HEK293 (cell line): ENCODE measurements at regions not wholly inside any gene's neighbourhood (a gene's known extent, or its start where the extent isn't known, plus 50 kb on each side); places are given as distances from the start of the nearest gene placed in this dataset.

Experiments
- CTCF ChIA-PET: fragments of 350-600 bp; formaldehyde crosslinking; extraction: SDS; loops from one replicate; lab custom pipeline; 2021; ENCODE audit warnings: antibody characterized with exemption; lab: Yijun Ruan, JAX
- POLR2A ChIA-PET: fragments of 300-600 bp; formaldehyde crosslinking; extraction: SDS; loops from one replicate; lab custom pipeline; 2020; ENCODE audit warnings: antibody characterized with exemption, inconsistent platforms; lab: Yijun Ruan, JAX
- H3K27ac ChIP-seq: fragments of 200-500 bp; sonication (Bioruptor generic); 2 replicates; pipeline ENCODE4 v1.5.1; 2014; ENCODE audit warnings: low read depth, low read length, control low read depth, inconsistent platforms; ENCODE audit errors: extremely low read depth
- H3K36me3 ChIP-seq, 2 experiments: fragments of 200-500 bp in 1 of 2; sonication (Bioruptor generic) in 1 of 2; 1 replicate in 1 of 2; 2 replicates in 1 of 2; pipeline ENCODE4 v1.5.1; 2014 to 2017; ENCODE audit warnings: inconsistent platforms in 2 of 2, low read length in 2 of 2; ENCODE audit not compliant: control insufficient read depth in 2 of 2, insufficient read depth in 1 of 2
- H3K4me1 ChIP-seq: fragments of 200-500 bp; sonication (Bioruptor generic); 2 replicates; pipeline ENCODE4 v1.5.1; 2014; ENCODE audit warnings: mild to moderate bottlenecking, low read length, inconsistent platforms; ENCODE audit not compliant: control insufficient read depth, insufficient read depth
- H3K4me3 ChIP-seq: 2 replicates; pipeline ENCODE4 v1.5.1; 2011; ENCODE audit warnings: low read depth, mild to moderate bottlenecking, control low read depth, low read length, moderate library complexity
- H3K9me3 ChIP-seq: fragments of 200-500 bp; sonication (Bioruptor generic); 2 replicates; pipeline ENCODE4 v1.5.1; 2014; ENCODE audit warnings: low read depth, low read length, inconsistent platforms; ENCODE audit not compliant: control insufficient read depth, insufficient read depth
- ELK4 ChIP-seq: IDR thresholded peaks from 2 replicates; pipeline ENCODE4 v1.6.1; 2011; ENCODE audit warnings: mild to moderate bottlenecking, low read depth, low read length, borderline replicate concordance
- KLF9 ChIP-seq: fragments of 450-650 bp; formaldehyde crosslinking; IDR thresholded peaks from 2 replicates; pipeline ENCODE4 v1.5.1; 2016; ENCODE audit warnings: missing biosample characterization, missing genetic modification characterization, low read depth
- SALL2 ChIP-seq: fragments of 450-650 bp; formaldehyde crosslinking; IDR thresholded peaks from 2 replicates; pipeline ENCODE4 v1.5.0; 2017; ENCODE audit warnings: missing biosample characterization, mild to moderate bottlenecking, missing genetic modification characterization, borderline replicate concordance
- TRIM28 ChIP-seq: IDR thresholded peaks from 2 replicates; pipeline ENCODE4 v1.6.1; 2011; ENCODE audit warnings: low read length, control low read depth, borderline replicate concordance
- ZFP3 ChIP-seq: fragments of 450-650 bp; formaldehyde crosslinking; IDR thresholded peaks from 2 replicates; pipeline ENCODE4 v1.5.1; 2016; ENCODE audit warnings: low read depth, missing biosample characterization, missing genetic modification characterization
- ZNF10 ChIP-seq: fragments of 450-650 bp; formaldehyde crosslinking; IDR thresholded peaks from 2 replicates; pipeline ENCODE4 v1.5.1; 2017; ENCODE audit warnings: missing biosample characterization, missing genetic modification characterization
- ZNF121 ChIP-seq: fragments of 450-650 bp; formaldehyde crosslinking; IDR thresholded peaks from 2 replicates; pipeline ENCODE4 v1.5.1; 2016; ENCODE audit warnings: missing biosample characterization, missing genetic modification characterization
- ZNF221 ChIP-seq: fragments of 450-650 bp; formaldehyde crosslinking; IDR thresholded peaks from 2 replicates; pipeline ENCODE4 v1.5.1; 2017; ENCODE audit warnings: missing biosample characterization, missing genetic modification characterization, borderline replicate concordance
- ZNF239 ChIP-seq: fragments of 450-650 bp; formaldehyde crosslinking; IDR thresholded peaks from 2 replicates; pipeline ENCODE4 v1.5.1; 2016; ENCODE audit warnings: missing biosample characterization, missing genetic modification characterization
- ZNF26 ChIP-seq: fragments of 450-650 bp; formaldehyde crosslinking; IDR thresholded peaks from 2 replicates; pipeline ENCODE4 v1.5.1; 2016; ENCODE audit warnings: missing biosample characterization, missing genetic modification characterization
- ZNF274 ChIP-seq, 2 experiments: fragments of 200-500 bp in 1 of 2; fragments of 450-650 bp in 1 of 2; sonication (Bioruptor generic) in 1 of 2; formaldehyde crosslinking in 1 of 2; IDR thresholded peaks; 2 replicates each; pipeline versions ENCODE4 v1.5.1 to v1.6.1; 2014 to 2016; ENCODE audit warnings: borderline replicate concordance in 1 of 2, inconsistent platforms in 1 of 2, low read length in 1 of 2, missing biosample characterization in 1 of 2, missing genetic modification characterization in 1 of 2
- ZNF280D ChIP-seq: fragments of 450-650 bp; formaldehyde crosslinking; IDR thresholded peaks from 2 replicates; pipeline ENCODE4 v1.5.1; 2016; ENCODE audit warnings: missing biosample characterization, missing genetic modification characterization
- ZNF341 ChIP-seq: fragments of 450-650 bp; formaldehyde crosslinking; IDR thresholded peaks from 2 replicates; pipeline ENCODE4; 2016; ENCODE audit warnings: low read depth, missing biosample characterization, missing genetic modification characterization
- ZNF394 ChIP-seq: fragments of 450-650 bp; formaldehyde crosslinking; IDR thresholded peaks from 2 replicates; pipeline ENCODE4 v1.5.1; 2016; ENCODE audit warnings: missing biosample characterization, missing genetic modification characterization, mild to moderate bottlenecking, moderate library complexity, borderline replicate concordance
- ZNF530 ChIP-seq: fragments of 450-650 bp; formaldehyde crosslinking; IDR thresholded peaks from 2 replicates; pipeline ENCODE4 v1.5.1; 2016; ENCODE audit warnings: low read depth, missing biosample characterization, missing genetic modification characterization
- ZNF548 ChIP-seq: fragments of 450-650 bp; formaldehyde crosslinking; IDR thresholded peaks from 2 replicates; pipeline ENCODE4 v1.5.1; 2016; ENCODE audit warnings: missing biosample characterization, missing genetic modification characterization
- ZNF621 ChIP-seq: fragments of 450-650 bp; formaldehyde crosslinking; IDR thresholded peaks from 2 replicates; pipeline ENCODE4 v1.5.1; 2017; ENCODE audit warnings: missing biosample characterization, missing genetic modification characterization
- ZNF664 ChIP-seq: fragments of 450-650 bp; formaldehyde crosslinking; IDR thresholded peaks from 2 replicates; pipeline ENCODE4 v1.5.1; 2016; ENCODE audit warnings: missing biosample characterization, missing genetic modification characterization
- TF ChIP-seq, protein P1 (sequence below): fragments of 450-650 bp; formaldehyde crosslinking; IDR thresholded peaks from 2 replicates; pipeline ENCODE4 v1.5.1; 2016; ENCODE audit warnings: missing biosample characterization, missing genetic modification characterization

DNA sequence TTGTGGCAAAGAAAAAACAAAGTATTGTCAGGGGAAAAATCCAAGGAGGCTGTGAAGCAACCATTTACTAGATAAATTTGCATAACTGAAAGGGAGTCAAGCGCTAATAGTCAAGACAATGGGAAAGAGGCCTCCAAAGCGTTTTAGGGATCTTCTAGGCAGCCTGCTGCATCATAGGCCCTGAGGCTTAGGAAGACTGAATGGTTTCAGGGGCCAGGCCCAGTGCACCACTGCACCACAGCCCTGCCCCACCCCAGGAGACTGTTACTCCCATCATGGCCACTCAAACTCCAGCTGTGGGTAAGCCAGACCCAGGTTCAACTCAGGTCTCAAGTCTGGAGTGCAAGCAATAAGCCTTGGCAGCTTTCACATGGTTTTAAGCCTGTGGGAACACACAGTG is 362.9 kb downstream of the SH3BGRL start:
- Histone ChIP-seq H3K27ac (no peak overlapping the region), H3K4me3 (no peak overlapping the region), H3K36me3 (no peaks in the 10 kb centered on the region; a peak in 1 of 3 replicates), H3K4me1 (no peaks in the 10 kb centered on the region), H3K9me3 (no peaks in the 10 kb centered on the region)
- TF ChIP-seq ZNF530 (tag by site-specific recombination) (no peak), ZFP3 (tag by site-specific recombination) (no peak), ZNF239 (tag by site-specific recombination) (no peak), ZNF548 (tag by site-specific recombination) (no peak), ZNF121 (tag by site-specific recombination) (no peak), TRIM28 (no peak)
- CTCF ChIA-PET = no interaction called here
- POLR2A ChIA-PET = no interaction called here

- POLR2A ChIA-PET = no interaction called here
These were observed 375.1 kb downstream of the SH3BGRL start for GRCh38 chrX:81577028-81577427.

GRCh38 chrX:81586096-81586495 is 384.2 kb downstream of the SH3BGRL start:
- ChIA-PET POLR2A (no interaction called here), CTCF (no interaction called here)
- no peaks in the 10 kb centered on the region for H3K4me1 ChIP-seq
- no peaks in the 10 kb centered on the region; the same call in none of the 2 replicates for H3K9me3 ChIP-seq
- TF ChIP-seq, protein P1, sequence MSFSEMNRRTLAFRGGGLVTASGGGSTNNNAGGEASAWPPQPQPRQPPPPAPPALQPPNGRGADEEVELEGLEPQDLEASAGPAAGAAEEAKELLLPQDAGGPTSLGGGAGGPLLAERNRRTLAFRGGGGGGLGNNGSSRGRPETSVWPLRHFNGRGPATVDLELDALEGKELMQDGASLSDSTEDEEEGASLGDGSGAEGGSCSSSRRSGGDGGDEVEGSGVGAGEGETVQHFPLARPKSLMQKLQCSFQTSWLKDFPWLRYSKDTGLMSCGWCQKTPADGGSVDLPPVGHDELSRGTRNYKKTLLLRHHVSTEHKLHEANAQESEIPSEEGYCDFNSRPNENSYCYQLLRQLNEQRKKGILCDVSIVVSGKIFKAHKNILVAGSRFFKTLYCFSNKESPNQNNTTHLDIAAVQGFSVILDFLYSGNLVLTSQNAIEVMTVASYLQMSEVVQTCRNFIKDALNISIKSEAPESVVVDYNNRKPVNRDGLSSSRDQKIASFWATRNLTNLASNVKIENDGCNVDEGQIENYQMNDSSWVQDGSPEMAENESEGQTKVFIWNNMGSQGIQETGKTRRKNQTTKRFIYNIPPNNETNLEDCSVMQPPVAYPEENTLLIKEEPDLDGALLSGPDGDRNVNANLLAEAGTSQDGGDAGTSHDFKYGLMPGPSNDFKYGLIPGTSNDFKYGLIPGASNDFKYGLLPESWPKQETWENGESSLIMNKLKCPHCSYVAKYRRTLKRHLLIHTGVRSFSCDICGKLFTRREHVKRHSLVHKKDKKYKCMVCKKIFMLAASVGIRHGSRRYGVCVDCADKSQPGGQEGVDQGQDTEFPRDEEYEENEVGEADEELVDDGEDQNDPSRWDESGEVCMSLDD (tag by site-specific recombination) = no peak
- TF ChIP-seq SALL2 (no peak), ZNF664 (tag by site-specific recombination) (no peak), ZNF280D (tag by site-specific recombination) (no peak), ZNF221 (no peak), ZNF10 (tag by site-specific recombination) (no peak), KLF9 (no peak), ELK4 (no peak)
- no peak overlapping the region for H3K4me3 ChIP-seq
- H3K36me3 ChIP-seq = no peaks in the 10 kb centered on the region
- H3K27ac ChIP-seq = no peak overlapping the region

More at GRCh38 chrX:81577028-81577427, 375.1 kb downstream of the SH3BGRL start:
- no peak overlapping the region for H3K27ac ChIP-seq
- TF ChIP-seq ZNF621 (tag by site-specific recombination) (no peak), ZNF26 (no peak), ZNF341 (no peak), ZNF274 (IDR thresholded peaks at IDR 0.05; ENCODE audit: low read length) (no peak), ZNF274 (tag by site-specific recombination; IDR thresholded peaks at IDR 0.05; ENCODE audit: borderline replicate concordance) (no peak), ZNF394 (tag by site-specific recombination) (no peak)
- H3K9me3 ChIP-seq = peaks cover 4% of the 10 kb centered on the region
- no peak overlapping the region for H3K4me3 ChIP-seq
- CTCF ChIA-PET = interaction anchor here (0.6 kb wide), 1 partner anchor 85 kb away, joined by 3 read pairs; no protein-coding TSS in a partner anchor
- no peaks in the 10 kb centered on the region for H3K36me3 ChIP-seq
- H3K4me1 ChIP-seq = no peaks in the 10 kb centered on the region
